AG09319 (cell line): ENCODE measurements at regions not wholly inside any gene's neighbourhood (a gene's known extent, or its start where the extent isn't known, plus 50 kb on each side); places are given as distances from the start of the nearest gene placed in this dataset.
"Not testable (repeated sequence)": the region's sequence is repeated elsewhere in the genome, so short reads cannot be mapped to it uniquely, and the experiment has no call there.

Source experiments
- DNase-seq: peaks from one replicate; pipeline ENCODE4 v3.0.0-alpha.2; 2010; ENCODE audit warnings: low read depth; ENCODE audit errors: extremely low read depth
- CTCF ChIP-seq: IDR thresholded peaks from 2 replicates; pipeline ENCODE4 v1.5.1; 2011; ENCODE audit warnings: low read depth, mild to moderate bottlenecking, inconsistent platforms, low read length, moderate library complexity

GRCh38 chr1:244304156-244304555 lies 147.6 kb downstream of the ADSS2 start:
- no peak for DNase-seq
- no peak for TF ChIP-seq CTCF

- DNase-seq: no peak
- TF ChIP-seq CTCF: no peak
Observed at GRCh38 chr1:244304656-244305055, 147.1 kb downstream of the ADSS2 start.

- TF ChIP-seq CTCF: no peak
- no peak for DNase-seq
Observed at GRCh38 chr1:244305776-244306341, 145.8 kb downstream of the ADSS2 start.

GRCh38 chr1:244306544-244306943 lies 145.2 kb downstream of the ADSS2 start:
- DNase-seq: no peak
- no peak for TF ChIP-seq CTCF

- not testable (repeated sequence) for DNase-seq
Observed at GRCh38 chr1:244309191-244309590, 142.5 kb downstream of the ADSS2 start.

GRCh38 chr1:244311784-244312532 lies 139.8 kb downstream of the ADSS2 start:
- no peak for TF ChIP-seq CTCF
- DNase-seq: no peak

- no peak for TF ChIP-seq CTCF
- DNase-seq: no peak
Observed at GRCh38 chr1:244313346-244313745, 138.4 kb downstream of the ADSS2 start.
